HG03280 (cell line): ENCODE measurements at regions not wholly inside any gene's neighbourhood (a gene's known extent, or its start where the extent isn't known, plus 50 kb on each side); places are given as distances from the start of the nearest gene placed in this dataset.
"Not testable (repeated sequence)": the region's sequence is repeated elsewhere in the genome, so short reads cannot be mapped to it uniquely, and the experiment has no call there.

Experiments used
- ATAC-seq: cut with Tn5 transposase; IDR thresholded peaks from one replicate; pipeline ENCODE4 v1.9.1; 2021; ENCODE audit warnings: mild to moderate bottlenecking, moderate library complexity; ENCODE audit not compliant: unreplicated experiment

GRCh38 chr22:49349181-49349835, 478.4 kb downstream of the BRD1 start:
- ATAC-seq, result no peak

GRCh38 chr22:49348631-49349030, 479.0 kb downstream of the BRD1 start:
- ATAC-seq, result no peak

GRCh38 chr22:49347376-49347775, 480.3 kb downstream of the BRD1 start:
- ATAC-seq, result no peak

- no peak for ATAC-seq
Observed at GRCh38 chr22:49345896-49346295, 481.8 kb downstream of the BRD1 start.

GRCh38 chr22:49344656-49345055, 483.0 kb downstream of the BRD1 start:
- no peak for ATAC-seq

GRCh38 chr22:49344161-49344560, 483.5 kb downstream of the BRD1 start:
- ATAC-seq, result no peak

- no peak for ATAC-seq
Observed at GRCh38 chr22:49340406-49340805, 487.3 kb downstream of the BRD1 start.

- not testable (repeated sequence) for ATAC-seq
Observed at GRCh38 chr22:49336483-49336882, 491.2 kb downstream of the BRD1 start.

GRCh38 chr22:49334976-49335375, 492.7 kb downstream of the BRD1 start:
- ATAC-seq, result no peak

- ATAC-seq, result no peak
Observed at GRCh38 chr22:49334449-49334789, 493.3 kb downstream of the BRD1 start.

- ATAC-seq, result no peak
Observed at GRCh38 chr22:49333206-49333605, 494.5 kb downstream of the BRD1 start.

GRCh38 chr22:49332691-49333090, 495.0 kb downstream of the BRD1 start:
- ATAC-seq, result no peak

GRCh38 chr22:49331878-49332277, 495.8 kb downstream of the BRD1 start:
- ATAC-seq, result no peak

- ATAC-seq, result no peak
Observed at GRCh38 chr22:49331223-49331815, 496.4 kb downstream of the BRD1 start.

- no peak for ATAC-seq
Observed at GRCh38 chr22:49330421-49331222, 497.1 kb downstream of the BRD1 start.

GRCh38 chr22:49329636-49330035, 498.0 kb downstream of the BRD1 start:
- no peak for ATAC-seq

GRCh38 chr22:49328630-49329405, 498.9 kb downstream of the BRD1 start:
- ATAC-seq, result no peak

- no peak for ATAC-seq
Observed at GRCh38 chr22:49328118-49328475, 499.6 kb downstream of the BRD1 start.

GRCh38 chr22:49327411-49328117, 500.1 kb downstream of the BRD1 start:
- ATAC-seq, result no peak

GRCh38 chr22:49326558-49326957, 501.1 kb downstream of the BRD1 start:
- no peak for ATAC-seq
